NCI-H2196 (cell line): ENCODE measurements at regions not wholly inside any gene's neighbourhood (a gene's known extent, or its start where the extent isn't known, plus 50 kb on each side); places are given as distances from the start of the nearest gene placed in this dataset.

Experiments used
- DNase-seq: peaks from one replicate; lab custom pipeline; 2025; ENCODE audit not compliant: unreplicated experiment; lab: John Stamatoyannopoulos, UW

DNA sequence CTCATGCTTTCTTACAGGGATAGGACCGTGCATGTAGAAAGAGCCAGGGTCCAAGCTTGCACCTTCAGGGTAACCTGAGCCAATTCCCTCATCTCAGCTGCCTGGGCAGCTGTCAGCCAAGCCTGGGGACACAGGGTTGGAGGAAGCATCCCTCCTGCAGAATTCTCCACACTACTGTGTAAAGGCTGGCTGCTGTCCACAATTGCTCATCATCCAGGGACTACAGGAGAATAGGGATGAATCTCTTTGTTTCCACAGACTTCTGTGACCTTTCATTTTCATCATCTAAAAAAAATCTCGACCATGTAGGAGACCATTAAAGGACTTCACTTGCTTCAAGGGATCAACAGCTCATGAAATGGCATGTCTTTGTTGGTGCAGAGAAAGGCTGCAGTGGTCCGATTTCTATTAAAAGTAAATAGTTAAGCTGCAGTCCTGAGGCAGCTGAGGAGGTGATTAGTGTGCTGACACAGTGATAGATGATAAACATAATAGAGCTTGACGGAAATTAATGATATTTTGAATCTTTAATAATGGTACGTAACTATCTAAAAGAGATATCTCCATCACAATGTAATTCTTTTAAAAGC lies 74.4 kb upstream of the COPS8 start:
- DNase-seq: no peak

DNA sequence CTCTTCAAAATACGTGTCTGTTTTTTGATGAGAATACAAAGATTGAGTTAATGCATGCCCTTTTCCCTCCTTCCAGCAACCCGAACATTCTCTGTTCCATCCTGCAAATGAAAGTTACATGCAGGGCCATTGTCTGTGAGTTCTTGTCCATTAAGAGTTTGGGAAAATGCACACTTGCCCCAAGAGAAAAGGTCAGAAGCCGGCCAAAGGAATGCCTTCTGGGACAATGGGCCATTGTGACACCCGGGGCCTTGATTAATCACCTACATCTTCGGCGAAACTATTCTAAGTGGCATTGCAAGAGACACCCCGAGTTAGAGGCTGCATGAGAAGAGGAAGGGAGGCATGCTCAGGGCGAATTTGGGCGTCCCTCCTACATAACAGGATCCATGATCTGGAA lies 73.7 kb upstream of the COPS8 start:
- DNase-seq: no peak

GRCh38 chr2:237012577-237013267 lies 73.0 kb upstream of the COPS8 start:
- DNase-seq: no peak

GRCh38 chr2:237016121-237016915 lies 69.4 kb upstream of the COPS8 start:
- DNase-seq: no peak

- no peak for DNase-seq
Observed at GRCh38 chr2:237020090-237020489, 65.6 kb upstream of the COPS8 start.

- DNase-seq: no peak
Observed at GRCh38 chr2:237022533-237022932, 63.2 kb upstream of the COPS8 start.

- DNase-seq: no peak
Observed at GRCh38 chr2:237024255-237024654, 61.4 kb upstream of the COPS8 start.

GRCh38 chr2:237025090-237025865 lies 60.4 kb upstream of the COPS8 start:
- DNase-seq: no peak

DNA sequence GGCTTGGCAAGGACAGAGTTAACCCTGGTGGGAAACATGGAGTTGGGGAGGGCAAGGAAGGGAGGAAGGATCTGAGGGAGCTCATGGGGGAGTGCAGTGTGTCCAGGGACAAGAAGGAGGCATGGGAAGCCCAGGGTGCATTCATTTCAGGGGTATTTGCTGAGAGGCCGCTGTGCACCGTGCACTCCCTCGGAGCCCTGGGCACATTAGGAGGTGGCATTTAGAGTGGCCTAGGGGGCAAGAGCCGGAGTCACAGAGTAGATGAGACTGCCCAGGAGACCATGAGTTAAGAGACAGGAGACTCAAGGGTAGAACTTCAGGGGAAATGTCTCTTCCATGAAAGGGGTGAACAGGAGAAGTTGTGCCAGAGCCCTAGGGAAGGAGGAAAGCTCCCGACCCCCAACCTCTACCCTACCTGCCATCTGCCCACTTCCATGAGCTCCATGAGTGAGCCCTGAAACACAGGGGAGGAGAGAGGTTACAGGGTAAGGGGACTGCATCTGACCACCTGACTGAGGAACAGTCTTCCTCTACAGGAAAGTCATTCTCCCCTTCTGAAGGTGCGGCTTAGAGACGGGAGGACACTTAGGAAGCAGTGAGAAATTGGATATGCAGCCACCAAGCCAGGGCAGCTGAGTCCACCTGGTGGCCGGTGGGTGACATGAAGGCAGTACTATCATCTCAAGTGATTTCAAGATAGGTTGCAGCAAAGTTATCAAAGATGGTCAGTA lies 58.5 kb upstream of the COPS8 start:
- peak; percentile 61 for DNase-seq

- no peak for DNase-seq
Observed at GRCh38 chr2:237027712-237028029, 58.0 kb upstream of the COPS8 start.

DNA sequence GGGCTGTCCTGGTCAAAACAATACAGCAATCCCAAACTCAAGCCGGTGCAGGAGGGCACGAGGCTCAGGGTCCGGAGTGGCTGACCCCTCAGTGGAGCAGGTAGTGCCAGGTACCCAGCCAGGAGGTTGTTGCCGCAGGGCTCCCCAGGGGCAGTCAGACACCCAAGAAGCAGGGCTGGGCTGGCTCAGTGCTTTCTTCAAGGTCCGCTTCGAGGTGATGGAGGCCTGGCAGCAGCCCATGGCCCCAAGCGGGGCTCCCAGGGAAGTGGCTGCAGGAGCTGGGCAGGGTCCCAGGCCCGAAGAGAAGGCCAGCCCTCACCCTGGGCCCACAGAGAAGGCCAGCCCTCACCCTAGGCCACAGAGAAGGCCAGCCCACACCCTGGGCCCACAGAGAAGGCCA lies 55.3 kb upstream of the COPS8 start:
- DNase-seq: no peak

DNA sequence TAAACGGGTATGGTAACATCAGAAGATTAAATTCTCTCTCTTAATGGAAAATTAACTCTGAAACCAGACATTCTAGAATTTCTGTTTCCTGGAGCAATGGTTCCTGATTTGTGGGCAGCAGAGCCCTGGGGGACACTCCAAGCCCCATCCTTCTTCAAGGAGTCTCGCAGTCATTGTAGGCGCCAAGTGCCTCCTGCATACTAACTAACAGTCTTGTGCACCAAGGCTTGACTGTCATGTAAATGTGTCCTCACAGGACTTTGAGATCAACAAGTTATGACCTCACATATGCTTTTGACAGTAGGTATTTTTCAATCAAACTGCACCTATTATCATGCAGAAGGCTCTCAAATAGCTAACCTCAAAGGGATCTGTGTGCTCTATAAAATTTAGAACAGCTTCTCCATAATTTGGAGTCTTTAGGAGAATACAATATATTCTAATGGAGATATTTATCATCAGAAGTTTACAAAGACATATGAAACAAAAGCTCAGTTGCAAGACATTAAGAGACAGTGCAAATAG lies 52.1 kb upstream of the COPS8 start:
- no peak for DNase-seq

GRCh38 chr2:237035781-237036475 lies 49.8 kb upstream of the COPS8 start:
- no peak for DNase-seq
